HFFc6 (cell line): ENCODE measurements at regions not wholly inside any gene's neighbourhood (a gene's known extent, or its start where the extent isn't known, plus 50 kb on each side); places are given as distances from the start of the nearest gene placed in this dataset.
"Not testable (repeated sequence)": the region's sequence is repeated elsewhere in the genome, so short reads cannot be mapped to it uniquely, and the experiment has no call there.

ENCODE experiments used
- DNase-seq: peaks from one replicate; pipeline ENCODE4 v3.0.0-alpha.2; 2018
- H3K27ac Mint-ChIP-seq: 2 replicates; pipeline ENCODE4 v1.8.0; 2020; ENCODE audit warnings: mild to moderate bottlenecking, mixed read lengths
- H3K27me3 Mint-ChIP-seq: 2 replicates; pipeline ENCODE4 v1.8.0; 2021; ENCODE audit warnings: mild to moderate bottlenecking, moderate library complexity, mixed read lengths; ENCODE audit not compliant: insufficient read depth
- H3K36me3 Mint-ChIP-seq: 2 replicates; pipeline ENCODE4 v1.8.0; 2021; ENCODE audit warnings: low read depth, mixed read lengths
- H3K4me1 Mint-ChIP-seq: 2 replicates; pipeline ENCODE4 v1.8.0; 2020; ENCODE audit warnings: low read depth, mixed read lengths
- H3K4me3 Mint-ChIP-seq: 2 replicates; pipeline ENCODE4 v1.8.0; 2020; ENCODE audit warnings: mild to moderate bottlenecking, moderate library complexity, mixed read lengths
- H3K9me3 Mint-ChIP-seq: 2 replicates; pipeline ENCODE4 v1.8.0; 2020; ENCODE audit warnings: mild to moderate bottlenecking, mixed read lengths
- TF ChIP-seq, protein P1 (sequence below): fragments of 200-600 bp; sonication (generic); IDR thresholded peaks from 2 replicates; pipeline ENCODE4 v1.5.0; 2021; ENCODE audit warnings: antibody characterized with exemption, mild to moderate bottlenecking

DNA sequence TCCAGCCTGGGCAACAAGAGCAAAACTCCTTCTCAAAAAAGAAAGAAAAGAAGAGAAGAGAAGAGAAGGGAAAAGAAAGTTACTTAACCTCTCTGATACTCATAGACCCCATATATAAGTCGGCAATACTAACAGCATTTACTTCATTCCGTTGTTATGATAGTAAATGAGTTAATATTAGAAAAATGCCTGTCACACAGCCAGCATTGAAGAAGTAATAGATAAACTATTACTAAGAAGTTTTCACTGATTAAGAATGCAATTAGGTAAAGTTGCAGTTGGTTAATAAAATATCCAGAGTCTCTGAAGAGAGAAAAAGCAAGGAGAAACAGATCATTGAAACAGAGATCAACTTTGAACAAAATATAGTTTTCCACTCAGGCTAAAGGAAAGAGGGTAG, 161.3 kb upstream of the UBE2E3 start:
- TF ChIP-seq, protein P1, sequence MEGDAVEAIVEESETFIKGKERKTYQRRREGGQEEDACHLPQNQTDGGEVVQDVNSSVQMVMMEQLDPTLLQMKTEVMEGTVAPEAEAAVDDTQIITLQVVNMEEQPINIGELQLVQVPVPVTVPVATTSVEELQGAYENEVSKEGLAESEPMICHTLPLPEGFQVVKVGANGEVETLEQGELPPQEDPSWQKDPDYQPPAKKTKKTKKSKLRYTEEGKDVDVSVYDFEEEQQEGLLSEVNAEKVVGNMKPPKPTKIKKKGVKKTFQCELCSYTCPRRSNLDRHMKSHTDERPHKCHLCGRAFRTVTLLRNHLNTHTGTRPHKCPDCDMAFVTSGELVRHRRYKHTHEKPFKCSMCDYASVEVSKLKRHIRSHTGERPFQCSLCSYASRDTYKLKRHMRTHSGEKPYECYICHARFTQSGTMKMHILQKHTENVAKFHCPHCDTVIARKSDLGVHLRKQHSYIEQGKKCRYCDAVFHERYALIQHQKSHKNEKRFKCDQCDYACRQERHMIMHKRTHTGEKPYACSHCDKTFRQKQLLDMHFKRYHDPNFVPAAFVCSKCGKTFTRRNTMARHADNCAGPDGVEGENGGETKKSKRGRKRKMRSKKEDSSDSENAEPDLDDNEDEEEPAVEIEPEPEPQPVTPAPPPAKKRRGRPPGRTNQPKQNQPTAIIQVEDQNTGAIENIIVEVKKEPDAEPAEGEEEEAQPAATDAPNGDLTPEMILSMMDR, result no peak
- no peak for DNase-seq
- Mint-ChIP-seq H3K27me3 (no peaks in the 10 kb centered on the region), H3K36me3 (peaks cover 13% of the 10 kb centered on the region), H3K4me1 (peaks cover 26% of the 10 kb centered on the region), H3K9me3 (peaks cover 14% of the 10 kb centered on the region), H3K27ac (no peak overlapping the region), H3K4me3 (no peak overlapping the region)

DNA sequence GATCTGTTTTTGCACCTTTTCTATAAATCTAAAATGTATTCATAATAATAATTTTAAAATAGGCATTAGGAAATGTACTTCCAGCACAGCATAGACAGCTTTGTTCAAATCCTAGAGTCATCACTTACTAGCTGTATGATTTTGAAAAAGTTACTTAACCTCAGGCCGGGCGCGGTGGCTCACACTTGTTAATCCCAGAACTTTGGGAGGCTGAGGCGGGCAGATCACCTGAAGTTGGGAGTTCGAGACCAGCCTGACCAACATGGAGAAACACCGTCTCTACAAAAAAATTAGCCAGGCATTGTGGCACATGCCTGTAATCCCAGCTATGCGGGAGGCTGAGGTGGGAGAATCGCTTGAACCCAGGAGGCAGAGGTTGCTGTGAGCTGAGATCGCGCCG, 161.7 kb upstream of the UBE2E3 start:
- not testable (repeated sequence) for DNase-seq, H3K4me3 Mint-ChIP-seq, H3K27me3 Mint-ChIP-seq, H3K27ac Mint-ChIP-seq
- H3K9me3 Mint-ChIP-seq, result peaks cover 14% of the 10 kb centered on the region
- peaks cover 13% of the 10 kb centered on the region for H3K36me3 Mint-ChIP-seq
- peaks cover 21% of the 10 kb centered on the region for H3K4me1 Mint-ChIP-seq

DNA sequence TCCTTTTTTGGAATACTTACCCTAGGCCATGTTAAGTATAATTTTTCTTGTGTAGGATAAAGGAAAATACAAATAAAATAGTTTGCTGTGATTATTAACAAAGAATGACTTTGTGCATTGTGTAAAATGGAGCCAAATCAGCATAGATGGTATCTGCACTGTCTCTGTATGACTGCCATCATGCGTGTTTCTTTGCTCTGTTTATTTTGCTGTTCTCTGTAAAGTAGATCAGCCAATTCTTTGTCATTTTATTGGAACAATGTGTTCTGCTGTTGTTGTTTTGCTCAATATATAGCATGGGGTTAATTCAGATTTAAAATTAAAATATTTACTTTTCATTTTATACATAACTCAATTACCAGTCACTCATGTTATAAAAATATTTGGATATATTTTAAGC, 181.3 kb upstream of the UBE2E3 start:
- H3K4me1 Mint-ChIP-seq, result no peaks in the 10 kb centered on the region
- H3K27me3 Mint-ChIP-seq, result no peaks in the 10 kb centered on the region
- H3K27ac Mint-ChIP-seq, result no peak overlapping the region
- H3K36me3 Mint-ChIP-seq, result no peaks in the 10 kb centered on the region
- H3K4me3 Mint-ChIP-seq, result no peak overlapping the region
- H3K9me3 Mint-ChIP-seq, result no peaks in the 10 kb centered on the region
- DNase-seq, result no peak
- TF ChIP-seq, protein P1, result no peak

DNA sequence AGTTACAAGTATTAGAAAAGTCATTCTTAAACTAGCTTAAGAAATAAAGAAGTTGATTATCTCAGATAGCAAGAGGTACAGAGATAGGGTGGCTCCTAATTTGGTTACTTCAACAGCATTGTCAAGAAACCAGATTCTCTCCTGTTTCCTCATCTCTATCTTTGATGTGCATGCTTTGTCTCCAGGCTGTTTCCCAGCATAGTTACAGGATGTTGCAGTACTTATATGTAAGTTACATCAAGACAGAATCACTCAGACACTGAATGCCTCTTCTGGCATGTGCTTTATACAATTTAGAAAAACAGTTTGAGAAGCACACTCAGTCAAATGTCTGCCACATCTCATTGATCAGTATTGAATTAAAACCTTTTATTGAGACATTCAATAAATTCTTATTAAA, 189.5 kb upstream of the UBE2E3 start:
- TF ChIP-seq, protein P1, result no peak
- no peaks in the 10 kb centered on the region for H3K27me3 Mint-ChIP-seq
- no peak for DNase-seq
- H3K36me3 Mint-ChIP-seq, result no peaks in the 10 kb centered on the region
- no peak overlapping the region for H3K27ac Mint-ChIP-seq
- H3K4me3 Mint-ChIP-seq, result no peak overlapping the region
- H3K4me1 Mint-ChIP-seq, result peaks cover 38% of the 10 kb centered on the region
- H3K9me3 Mint-ChIP-seq, result no peaks in the 10 kb centered on the region

DNA sequence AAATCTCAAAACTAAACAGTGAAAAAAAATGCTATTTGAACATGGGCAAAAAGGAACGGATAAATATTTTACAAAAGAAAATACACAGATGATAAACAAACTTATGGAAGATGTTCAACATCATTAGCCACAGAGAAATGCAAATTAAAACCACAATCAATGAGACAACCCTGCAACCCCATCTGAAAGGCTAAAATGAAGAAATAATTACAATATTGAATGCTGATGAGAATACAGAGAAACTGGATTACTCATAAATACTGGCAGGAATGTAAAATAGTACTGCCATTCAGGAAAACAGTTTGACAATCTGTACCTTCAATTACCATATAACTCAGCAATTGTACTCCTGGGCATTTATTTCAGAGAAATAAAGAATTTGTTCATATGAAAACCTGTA, 193.1 kb upstream of the UBE2E3 start:
- peaks cover 7% of the 10 kb centered on the region; the same call in 1 of the 2 replicates for H3K36me3 Mint-ChIP-seq
- peak; percentile 8 for DNase-seq
- H3K4me3 Mint-ChIP-seq, result no peak overlapping the region
- H3K4me1 Mint-ChIP-seq, result peaks cover 41% of the 10 kb centered on the region
- no peaks in the 10 kb centered on the region for H3K27me3 Mint-ChIP-seq
- H3K9me3 Mint-ChIP-seq, result peaks cover 14% of the 10 kb centered on the region
- TF ChIP-seq, protein P1, result no peak
- peak overlapping the region; percentile 1; the same call in 1 of the 2 replicates for H3K27ac Mint-ChIP-seq

DNA sequence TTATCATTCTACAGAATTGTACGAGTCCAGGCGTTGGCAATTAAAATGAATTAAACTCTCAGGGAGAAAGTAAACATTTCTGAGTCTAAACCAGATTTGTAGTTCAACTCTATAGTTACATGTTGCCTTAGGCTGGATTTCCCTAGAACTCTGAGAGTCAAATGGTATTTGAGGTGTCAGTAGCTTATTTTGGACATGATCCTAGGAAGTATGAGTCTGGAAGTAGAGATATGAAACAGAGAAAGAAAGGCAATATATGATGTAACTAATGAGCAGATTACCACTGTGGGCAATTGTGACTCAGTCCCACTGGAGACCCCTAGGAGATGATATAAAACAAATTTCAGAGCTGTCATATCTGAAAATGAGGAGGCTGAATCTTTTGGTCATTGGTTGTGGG, 199.1 kb upstream of the UBE2E3 start:
- no peak for DNase-seq
- Mint-ChIP-seq H3K9me3 (peaks cover 14% of the 10 kb centered on the region), H3K36me3 (peaks cover 7% of the 10 kb centered on the region; the same call in 1 of the 2 replicates), H3K27ac (no peak overlapping the region), H3K4me1 (peaks cover 25% of the 10 kb centered on the region), H3K27me3 (no peaks in the 10 kb centered on the region), H3K4me3 (no peak overlapping the region)
- TF ChIP-seq, protein P1, result no peak
